Suppressor macrophage (primary cell): ENCODE measurements at regions not wholly inside any gene's neighbourhood (a gene's known extent, or its start where the extent isn't known, plus 50 kb on each side); places are given as distances from the start of the nearest gene placed in this dataset.

ENCODE experiments used
- DNase-seq, 4 experiments: peaks; one replicate each; pipeline ENCODE4 v3.0.0-alpha.2; 2020 to 2022

GRCh38 chr5:2119573-2119972, 236.8 kb upstream of the IRX4 start:
- DNase-seq: no peak

DNA sequence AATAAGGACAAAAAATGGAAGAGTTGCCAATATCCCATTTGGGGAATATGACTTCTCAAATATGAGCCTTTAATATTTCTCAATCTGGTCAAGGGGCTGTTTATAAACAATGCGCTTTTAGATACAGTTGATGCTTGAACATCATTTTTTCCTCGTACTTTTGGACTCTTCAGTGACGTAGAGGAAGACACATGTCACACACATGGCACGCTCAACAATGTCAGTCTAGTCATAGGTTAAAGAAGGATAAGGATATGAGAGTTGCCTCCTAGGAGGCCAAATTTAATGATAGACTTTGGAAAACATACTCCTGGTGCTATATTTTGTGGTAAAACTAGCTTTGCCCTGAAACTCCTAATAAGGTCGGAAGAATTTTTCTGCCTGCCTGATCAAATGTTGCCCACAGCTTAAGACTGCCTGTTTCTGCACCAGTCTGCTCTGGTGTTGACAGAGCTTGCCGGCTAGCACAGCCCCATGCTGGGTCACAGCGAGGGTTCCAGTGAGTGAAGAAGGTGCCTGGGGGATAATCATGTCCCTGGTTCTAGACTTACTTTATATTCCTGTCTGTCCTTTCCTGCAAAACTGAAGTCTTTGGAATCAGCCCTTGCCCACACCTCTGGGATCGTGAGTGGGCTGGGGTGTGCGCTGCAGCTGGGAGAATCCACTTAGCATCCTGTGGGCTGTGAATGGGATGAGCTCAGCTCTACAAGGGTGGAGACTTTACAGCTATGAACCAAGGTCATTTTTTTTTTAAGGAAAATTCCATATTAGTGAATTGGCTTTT, 230.8 kb upstream of the IRX4 start:
- DNase-seq: no peak

DNA sequence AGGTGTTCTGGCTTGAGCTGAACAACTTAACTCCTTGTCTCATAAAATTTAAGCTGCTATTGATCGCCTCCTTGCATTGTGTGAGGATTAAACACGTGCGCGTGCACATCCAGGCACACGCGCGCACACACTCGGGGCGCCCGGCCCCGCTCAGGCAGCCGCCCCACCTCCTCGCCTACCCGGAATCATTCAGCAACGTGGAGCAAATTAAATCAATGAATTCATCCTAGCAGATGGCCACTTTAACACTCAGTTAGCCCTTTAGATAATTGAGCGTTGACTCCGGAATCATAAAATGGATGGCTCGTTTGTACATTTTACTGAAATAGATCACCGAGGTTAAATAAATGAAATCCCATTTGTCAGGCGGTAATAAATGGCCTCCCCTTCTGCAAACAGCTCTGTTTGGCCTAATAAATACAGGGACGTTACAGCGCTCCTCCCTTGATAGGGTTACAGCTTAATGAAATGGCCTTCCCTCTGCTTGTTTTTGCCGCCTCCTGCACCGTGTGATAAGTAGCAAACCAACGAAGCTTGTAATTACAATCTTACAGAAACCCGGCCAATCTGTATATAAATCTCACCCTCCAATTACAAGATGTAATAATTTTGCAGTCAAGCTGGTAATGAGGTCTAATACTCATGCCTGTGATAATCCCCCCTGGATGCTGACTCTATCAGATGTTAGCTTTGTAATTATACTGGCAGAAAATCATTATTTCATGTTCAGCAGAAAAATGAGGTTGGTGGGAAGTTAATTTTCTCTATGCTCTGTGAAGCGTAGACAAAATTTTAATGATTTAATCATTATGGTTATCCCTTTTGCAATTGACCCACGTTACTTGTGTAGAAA, 229.7 kb upstream of the IRX4 start:
- DNase-seq: no peak

GRCh38 chr5:2111569-2112105, 228.9 kb upstream of the IRX4 start:
- DNase-seq: no peak

GRCh38 chr5:2110934-2111462, 228.3 kb upstream of the IRX4 start:
- no peak for DNase-seq

- DNase-seq: no peak
These were observed 227.6 kb upstream of the IRX4 start for GRCh38 chr5:2110137-2110933.

DNA sequence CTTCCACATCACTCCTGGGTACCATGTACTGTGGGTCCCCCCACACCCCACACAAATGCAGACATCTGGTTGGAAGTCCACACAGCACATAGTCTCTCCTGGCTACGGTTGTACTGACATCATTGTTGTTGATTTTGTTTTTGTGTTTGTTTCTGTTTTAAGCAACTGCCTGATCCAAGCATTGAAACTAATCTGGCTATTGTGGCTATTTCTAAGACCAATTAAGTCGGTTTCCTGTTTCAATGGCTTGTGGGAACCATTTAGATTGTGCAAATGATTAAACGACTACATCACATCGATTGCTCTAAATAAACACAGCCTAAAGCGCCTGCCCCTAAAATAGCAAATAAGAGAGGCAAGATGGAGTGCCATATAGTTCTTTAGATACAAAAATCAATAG, 226.8 kb upstream of the IRX4 start:
- DNase-seq: no peak

DNA sequence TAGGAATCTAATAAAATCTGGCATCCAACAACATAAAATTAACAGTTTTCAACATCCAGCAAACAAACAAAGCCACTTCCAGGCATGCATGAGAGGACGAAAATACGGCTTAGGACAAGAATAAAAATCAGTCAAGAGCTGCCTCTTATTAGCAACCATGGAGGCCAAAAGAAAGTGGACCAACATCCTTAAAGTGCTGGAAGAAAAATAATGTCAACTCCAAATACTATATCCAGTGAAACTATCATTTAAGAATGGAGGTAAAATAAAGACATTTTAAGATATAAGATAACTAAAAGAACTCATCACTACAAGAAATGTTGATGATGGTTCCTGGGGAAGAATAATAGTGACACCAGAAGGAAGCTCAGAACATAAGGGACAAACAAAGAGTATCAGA, 224.0 kb upstream of the IRX4 start:
- DNase-seq: no peak

GRCh38 chr5:2105141-2105540, 222.4 kb upstream of the IRX4 start:
- no peak for DNase-seq

DNA sequence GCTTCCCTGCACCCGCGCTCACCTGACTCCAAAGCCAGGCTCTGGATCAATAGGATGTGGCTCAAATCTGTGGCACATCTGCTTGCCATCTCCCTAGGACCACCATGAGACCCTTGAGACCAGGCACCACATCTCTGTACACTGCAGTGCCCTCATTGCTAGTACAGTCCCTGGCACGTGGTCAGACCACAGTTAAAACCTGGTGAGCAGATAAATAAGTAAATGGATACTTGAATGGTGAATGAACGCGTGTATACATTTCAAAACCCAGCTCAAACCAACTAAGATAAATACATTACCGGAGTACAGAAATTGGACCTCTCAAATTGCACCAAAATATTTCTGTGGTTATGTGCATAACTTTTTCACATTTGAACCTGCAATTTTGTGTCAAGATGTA, 221.2 kb upstream of the IRX4 start:
- DNase-seq: no peak

DNA sequence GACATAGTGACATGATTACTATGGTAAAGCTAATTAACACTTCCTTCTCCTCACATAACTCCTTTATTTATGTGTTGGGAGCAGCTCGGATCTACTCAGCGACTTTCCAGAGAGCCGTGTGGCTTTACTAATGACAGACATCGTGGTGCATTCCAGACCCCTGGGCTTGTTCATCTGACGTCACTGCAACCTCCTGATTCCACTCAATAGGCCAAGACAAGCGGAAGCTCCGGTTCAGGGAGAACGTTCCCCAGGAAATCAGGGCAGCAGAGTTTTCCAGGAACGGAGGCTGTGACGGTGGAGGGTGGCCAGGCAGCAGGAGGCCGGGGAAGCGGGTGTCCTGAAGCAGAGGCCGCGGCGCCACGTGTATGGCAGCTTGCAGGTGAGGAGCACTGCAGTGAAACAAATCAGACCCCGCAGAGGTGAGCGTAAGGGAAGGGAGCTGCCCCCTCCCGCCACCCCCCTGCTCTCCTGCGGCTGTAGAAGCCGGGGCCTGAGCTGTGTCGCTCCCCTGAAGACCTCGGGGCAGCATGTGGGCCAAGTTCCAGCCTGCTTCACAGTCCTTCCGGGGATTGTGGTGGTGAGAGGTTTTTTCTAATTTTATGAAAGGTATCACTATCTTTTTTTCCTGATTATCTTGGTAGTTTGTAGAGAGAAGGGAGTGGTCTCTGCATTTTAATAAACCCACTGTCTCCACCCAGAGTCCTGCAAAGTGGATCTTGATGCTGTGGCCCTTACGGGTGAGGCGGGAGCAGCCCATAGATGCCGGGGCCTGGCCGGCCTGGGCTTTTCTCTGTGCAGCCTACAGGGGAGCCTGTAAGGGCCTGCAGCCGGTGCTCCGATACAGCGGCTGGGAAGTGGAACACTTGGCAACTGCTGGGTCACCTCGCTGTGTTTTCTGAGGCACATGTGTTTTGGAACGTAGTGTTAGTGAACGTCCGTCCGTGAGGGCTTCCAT, 220.4 kb upstream of the IRX4 start:
- no peak for DNase-seq

DNA sequence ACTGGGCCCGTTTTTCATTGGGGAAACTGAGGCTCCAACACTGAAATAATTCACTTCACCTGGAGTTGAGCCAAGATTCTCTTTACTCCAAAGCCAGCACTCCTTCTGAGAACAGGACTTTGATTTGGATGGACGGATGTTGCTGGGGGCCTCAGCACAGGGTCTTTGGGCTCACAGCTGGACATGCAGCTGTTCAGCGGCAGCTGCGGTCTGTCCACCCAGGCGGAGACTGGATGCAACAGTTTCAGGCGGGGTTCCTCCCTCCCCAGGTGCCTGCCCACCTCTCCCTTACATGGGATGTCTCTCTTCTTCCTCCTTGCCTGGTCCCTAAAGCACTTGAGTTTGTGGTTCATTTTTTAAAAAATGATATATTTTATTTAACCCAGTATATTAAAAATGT, 219.0 kb upstream of the IRX4 start:
- no peak for DNase-seq

- no peak for DNase-seq
These were observed 214.3 kb upstream of the IRX4 start for GRCh38 chr5:2096887-2097505.

GRCh38 chr5:2095011-2095410, 212.3 kb upstream of the IRX4 start:
- no peak for DNase-seq

DNA sequence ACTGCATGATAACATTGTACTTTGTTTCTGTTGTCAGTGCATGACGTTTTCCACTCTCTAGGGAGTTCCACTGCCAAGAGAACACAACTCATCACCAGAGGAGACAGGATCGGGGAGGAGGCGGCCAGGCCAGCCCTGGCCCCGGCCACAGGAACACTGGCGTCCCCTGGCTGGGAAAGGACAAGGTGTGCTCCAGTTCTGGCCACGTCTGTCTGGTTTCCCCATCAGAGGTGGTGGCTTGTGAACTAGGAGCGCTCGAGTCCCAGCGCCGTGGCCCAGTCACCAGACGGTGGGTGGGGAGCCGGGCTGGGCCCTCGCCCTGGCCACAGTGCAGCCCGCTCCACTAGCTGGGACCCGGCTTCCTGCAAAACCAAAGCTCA, 211.9 kb upstream of the IRX4 start:
- DNase-seq: no peak

DNA sequence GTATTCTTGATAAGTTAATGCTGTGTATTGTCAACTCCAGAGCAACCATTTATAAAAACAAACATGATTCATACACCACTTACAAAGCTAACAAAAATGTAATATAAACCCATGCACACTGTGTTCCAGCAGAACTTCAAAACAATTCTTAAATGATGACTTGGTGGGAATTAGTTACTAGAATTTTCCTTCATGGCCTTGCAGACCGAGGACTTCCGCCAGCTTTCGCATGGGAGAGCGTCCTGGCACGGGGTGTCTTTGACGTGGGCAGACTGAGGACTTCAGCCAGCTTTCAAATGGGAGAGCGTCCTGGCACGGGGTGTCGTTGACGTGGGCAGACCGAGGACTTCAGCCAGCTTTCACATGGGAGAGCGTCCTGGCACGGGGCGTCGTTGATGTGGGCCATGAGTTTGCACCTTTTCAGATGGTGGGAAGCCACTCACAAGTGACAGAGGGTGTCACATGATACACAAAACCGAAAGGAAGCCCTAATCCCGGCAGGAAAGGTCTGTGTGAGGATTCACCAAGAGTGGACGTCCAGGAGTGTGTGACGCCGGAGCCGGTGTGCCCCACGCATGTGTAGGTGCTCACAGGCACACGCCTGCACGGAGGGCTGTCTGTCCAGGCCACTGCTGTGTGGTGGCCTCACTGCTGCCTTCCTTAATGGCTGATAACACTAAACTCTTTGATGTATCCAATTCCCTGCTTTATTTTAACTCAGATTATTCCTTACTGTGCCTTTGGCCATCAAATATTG, 211.3 kb upstream of the IRX4 start:
- DNase-seq: no peak

GRCh38 chr5:2091921-2092320, 209.2 kb upstream of the IRX4 start:
- no peak for DNase-seq

DNA sequence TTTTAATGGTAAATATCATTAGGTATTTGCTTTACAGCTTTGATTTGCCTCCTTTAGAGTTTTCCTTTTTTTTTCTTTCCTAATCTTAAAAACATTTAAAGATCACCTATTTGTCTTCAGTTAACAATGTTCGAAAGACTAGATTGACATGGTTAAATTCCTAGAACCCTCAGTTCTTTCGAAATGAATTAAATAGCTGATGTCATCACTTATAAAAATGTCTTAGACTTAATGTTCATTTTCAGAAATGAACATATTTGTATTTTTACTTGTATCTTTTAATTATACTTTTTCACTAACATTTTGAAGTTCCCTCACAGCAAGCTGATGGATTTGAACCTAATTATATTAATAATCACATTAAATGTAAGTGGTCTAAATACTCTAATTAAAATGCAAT, 205.3 kb upstream of the IRX4 start:
- no peak for DNase-seq

GRCh38 chr5:2075365-2075764, 192.6 kb upstream of the IRX4 start:
- DNase-seq: no peak

DNA sequence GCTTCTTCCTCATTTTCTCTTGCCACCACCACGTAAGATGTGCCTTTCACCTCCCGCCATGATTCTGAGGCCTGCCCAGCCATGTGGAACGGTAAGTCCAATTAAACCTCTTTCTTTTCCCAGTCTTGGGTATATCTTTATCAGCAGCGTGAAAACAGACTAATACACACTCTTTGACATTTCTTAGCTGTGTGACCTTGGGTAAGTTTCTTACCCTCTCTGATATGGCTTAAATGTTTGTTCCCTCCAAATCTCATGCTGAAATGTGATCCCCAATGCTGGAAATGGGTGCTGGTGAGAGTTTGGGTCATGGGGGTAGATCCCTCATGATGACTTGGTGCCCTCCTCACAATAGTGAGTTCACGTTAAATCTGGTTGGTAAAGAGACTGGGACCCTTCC, 188.8 kb upstream of the IRX4 start:
- no peak for DNase-seq
